H9 (cell line): ENCODE measurements at regions not wholly inside any gene's neighbourhood (a gene's known extent, or its start where the extent isn't known, plus 50 kb on each side); places are given as distances from the start of the nearest gene placed in this dataset.
A peak's percentile ranks its signal among the peaks of the same experiment; 100 is the strongest.

ENCODE experiments used
- DNase-seq: peaks from one replicate; pipeline ENCODE4 v3.0.0-alpha.2; 2017
- H2AFZ ChIP-seq: one replicate; pipeline ENCODE4 v1.6.1; 2013; ENCODE audit warnings: mild to moderate bottlenecking, low read length, control low read depth, moderate library complexity
- H2AK5ac ChIP-seq: 2 replicates; pipeline ENCODE4 v1.6.1; 2013; ENCODE audit warnings: low read length, control low read depth, mixed read lengths; ENCODE audit not compliant: insufficient read length
- H2BK120ac ChIP-seq: one replicate; pipeline ENCODE4 v1.6.1; 2013; ENCODE audit warnings: low read depth, mild to moderate bottlenecking, low read length, control low read depth, inconsistent platforms; ENCODE audit not compliant: poor library complexity, severe bottlenecking
- H2BK12ac ChIP-seq: 2 replicates; pipeline ENCODE4 v1.6.1; 2013; ENCODE audit warnings: low read length, control low read depth, mixed read lengths, low read depth; ENCODE audit not compliant: insufficient read length
- H2BK15ac ChIP-seq: 2 replicates; pipeline ENCODE4 v1.6.1; 2013; ENCODE audit warnings: low read depth, low read length, control low read depth
- H2BK20ac ChIP-seq: one replicate; pipeline ENCODE4 v1.6.1; 2013; ENCODE audit warnings: low read depth, mild to moderate bottlenecking, low read length, control low read depth, inconsistent platforms; ENCODE audit not compliant: poor library complexity, severe bottlenecking
- H2BK5ac ChIP-seq: 2 replicates; pipeline ENCODE4 v1.6.1; 2013; ENCODE audit warnings: low read length, control low read depth, mixed read lengths; ENCODE audit not compliant: insufficient read length
- H3K14ac ChIP-seq: 2 replicates; pipeline ENCODE4 v1.6.1; 2013; ENCODE audit warnings: low read length, control low read depth; ENCODE audit not compliant: insufficient read depth
- H3K18ac ChIP-seq: 2 replicates; pipeline ENCODE4 v1.6.1; 2013; ENCODE audit warnings: low read depth, mild to moderate bottlenecking, mixed read lengths, low read length, control low read depth; ENCODE audit not compliant: insufficient read length
- H3K23ac ChIP-seq: 2 replicates; pipeline ENCODE4 v1.6.1; 2013; ENCODE audit warnings: low read length, control low read depth, mixed read lengths, low read depth; ENCODE audit not compliant: insufficient read length
- H3K23me2 ChIP-seq: 2 replicates; pipeline ENCODE4 v1.6.1; 2013; ENCODE audit warnings: low read depth, mild to moderate bottlenecking, mixed read lengths, low read length, control low read depth; ENCODE audit not compliant: insufficient read length, poor library complexity, severe bottlenecking
- H3K27ac ChIP-seq: 2 replicates; pipeline ENCODE4 v1.5.1; 2013; ENCODE audit warnings: low read length, control low read depth, mixed read lengths, low read depth; ENCODE audit not compliant: insufficient read length
- H3K27me3 ChIP-seq: 2 replicates; pipeline ENCODE4 v1.6.1; 2013; ENCODE audit warnings: low read length, control low read depth, inconsistent platforms; ENCODE audit not compliant: insufficient read depth
- H3K4ac ChIP-seq: 2 replicates; pipeline ENCODE4 v1.6.1; 2013; ENCODE audit warnings: low read depth, mild to moderate bottlenecking, control low read depth, inconsistent platforms, low read length, moderate library complexity
- H3K4me1 ChIP-seq: 2 replicates; pipeline ENCODE4 v1.6.1; 2013; ENCODE audit warnings: low read length, control low read depth, inconsistent platforms; ENCODE audit not compliant: insufficient read depth
- H3K4me2 ChIP-seq: 2 replicates; pipeline ENCODE4 v1.6.1; 2013; ENCODE audit warnings: low read length, control low read depth, mixed read lengths; ENCODE audit not compliant: insufficient read length, insufficient read depth
- H3K56ac ChIP-seq: 2 replicates; pipeline ENCODE4 v1.6.1; 2013; ENCODE audit warnings: low read depth, mild to moderate bottlenecking, mixed read lengths, low read length, control low read depth; ENCODE audit not compliant: insufficient read length
- H3K79me1 ChIP-seq: 2 replicates; pipeline ENCODE4 v1.6.1; 2013; ENCODE audit warnings: low read depth, mild to moderate bottlenecking, moderate library complexity, low read length, control low read depth, inconsistent platforms; ENCODE audit not compliant: insufficient read depth, poor library complexity, severe bottlenecking
- H3K79me2 ChIP-seq: 2 replicates; pipeline ENCODE4 v1.6.1; 2013; ENCODE audit warnings: low read length, control low read depth, inconsistent platforms; ENCODE audit not compliant: insufficient read depth
- H3K9ac ChIP-seq: 2 replicates; pipeline ENCODE4 v1.6.1; 2013; ENCODE audit warnings: low read length, control low read depth, mixed read lengths; ENCODE audit not compliant: insufficient read length; ENCODE audit errors: extremely low read depth
- H3K9me3 ChIP-seq: one replicate; pipeline ENCODE4 v1.6.1; 2013; ENCODE audit warnings: low read depth, low read length, inconsistent platforms; ENCODE audit not compliant: control insufficient read depth
- H3T11ph ChIP-seq: one replicate; pipeline ENCODE4 v1.6.1; 2013; ENCODE audit warnings: mild to moderate bottlenecking, low read length, control low read depth, inconsistent platforms
- H4K20me1 ChIP-seq: one replicate; pipeline ENCODE4 v1.6.1; 2013; ENCODE audit not compliant: control insufficient read depth, insufficient read length, insufficient read depth
- H4K5ac ChIP-seq: 2 replicates; pipeline ENCODE4 v1.6.1; 2013; ENCODE audit warnings: low read depth, mild to moderate bottlenecking, mixed read lengths, low read length, control low read depth; ENCODE audit not compliant: insufficient read length
- H4K8ac ChIP-seq: replicated peaks from 2 replicates; pipeline ENCODE4 v1.6.1; 2013; ENCODE audit warnings: low read length, control low read depth, mixed read lengths, low read depth; ENCODE audit not compliant: insufficient read length
- H4K91ac ChIP-seq: 2 replicates; pipeline ENCODE4 v1.6.1; 2013; ENCODE audit warnings: low read depth, mild to moderate bottlenecking, moderate library complexity, mixed read lengths, low read length, control low read depth; ENCODE audit not compliant: insufficient read length
- H3K27ac Mint-ChIP-seq, 3 experiments: 2 replicates in 2 of 3; 3 replicates in 1 of 3; pipeline ENCODE4 v1.8.0; 2020 to 2021; ENCODE audit warnings: mixed read lengths in 3 of 3, mild to moderate bottlenecking in 1 of 3, moderate library complexity in 1 of 3
- H3K27me3 Mint-ChIP-seq: 2 replicates; pipeline ENCODE4 v1.8.0; 2021; ENCODE audit warnings: low read depth, mild to moderate bottlenecking, moderate library complexity, mixed read lengths
- H3K36me3 Mint-ChIP-seq, 3 experiments: 2 replicates in 2 of 3; 3 replicates in 1 of 3; pipeline ENCODE4 v1.8.0; 2020 to 2021; ENCODE audit warnings: low read depth in 3 of 3, mixed read lengths in 3 of 3; ENCODE audit not compliant: insufficient read depth in 1 of 3
- H3K4me1 Mint-ChIP-seq, 2 experiments: 2 replicates each; pipeline ENCODE4 v1.8.0; 2020; ENCODE audit warnings: mixed read lengths in 2 of 2
- H3K4me3 Mint-ChIP-seq, 2 experiments: 2 replicates in 1 of 2; 3 replicates in 1 of 2; pipeline ENCODE4 v1.8.0; 2020 to 2021; ENCODE audit warnings: mild to moderate bottlenecking in 2 of 2, mixed read lengths in 2 of 2, moderate library complexity in 1 of 2
- H3K9me3 Mint-ChIP-seq, 2 experiments: 2 replicates in 1 of 2; 3 replicates in 1 of 2; pipeline ENCODE4 v1.8.0; 2020; ENCODE audit warnings: mild to moderate bottlenecking in 2 of 2, mixed read lengths in 2 of 2, moderate library complexity in 1 of 2
- WGBS: extraction: QIAGEN DNeasy Blood & Tissue Kit; methylation state at CpG from one replicate; pipeline ENCODE4 v1.1.7; 2013; ENCODE audit warnings: missing lambda C conversion rate, low lambda C conversion rate, mixed read lengths; ENCODE audit not compliant: insufficient read length; ENCODE audit errors: extremely low coverage; 5-methylcytosine and 5-hydroxymethylcytosine counted together
- TF ChIP-seq, protein P1 (sequence below): fragments of 200-600 bp; sonication (generic); conservative IDR thresholded peaks from 3 replicates; pipeline ENCODE4 v1.8.0; 2021; ENCODE audit warnings: antibody characterized with exemption, mild to moderate bottlenecking

DNA sequence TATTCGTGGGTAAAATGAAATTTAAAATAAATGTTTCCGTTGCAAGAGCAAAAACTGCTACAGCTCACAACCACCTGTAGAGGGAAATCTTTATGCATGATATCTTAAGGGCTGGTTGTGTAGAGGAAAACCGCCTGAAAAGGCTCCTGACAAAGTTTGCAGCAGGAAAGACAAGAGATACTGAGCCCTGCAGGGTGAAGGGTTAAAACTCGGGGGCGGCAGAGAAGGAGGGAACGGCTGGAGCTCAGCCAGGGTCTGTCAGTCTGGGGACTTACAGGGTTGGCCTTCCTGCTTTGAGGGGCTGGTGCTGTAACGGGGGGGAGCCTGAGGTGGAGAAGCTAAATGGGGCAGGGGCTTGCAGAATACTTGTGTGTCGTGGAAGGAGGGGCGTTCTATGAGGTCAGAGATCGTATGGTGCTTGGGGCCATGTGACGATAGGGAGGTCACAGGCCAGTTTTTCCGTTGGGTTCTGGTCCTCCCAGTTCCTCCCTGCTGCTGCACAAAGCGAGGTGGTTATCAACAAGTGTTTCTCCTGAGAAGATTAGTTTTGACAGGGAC, 122.9 kb upstream of the HSD17B12 start:
- Mint-ChIP-seq H3K4me3 (peak overlapping the region; percentile 63 to 76), H3K9me3 (no peaks in the 10 kb centered on the region; a peak in 1 of 5 replicates), H3K36me3 (no peaks in the 10 kb centered on the region; a peak in 1 of 7 replicates), H3K4me1 (peaks cover 55 to 65% of the 10 kb centered on the region in 2 experiments), H3K27me3 (peaks cover 39% of the 10 kb centered on the region), H3K27ac (peak overlapping the region; percentile 14 to 81 (median 35); a peak in 4 of 7 replicates)
- H3K9me3 ChIP-seq: no peaks in the 10 kb centered on the region
- no peak overlapping the region for H2BK12ac ChIP-seq
- no peak overlapping the region for H4K91ac ChIP-seq
- H3K18ac ChIP-seq: no peak overlapping the region
- peak; percentile 53 for DNase-seq
- H3K23ac ChIP-seq: no peak overlapping the region
- H3K27ac ChIP-seq: no peak overlapping the region
- no peak overlapping the region for H2AK5ac ChIP-seq
- peak overlapping the region; percentile 43 for H3K4me2 ChIP-seq
- H2BK15ac ChIP-seq: no peak overlapping the region
- no peak overlapping the region for H3K56ac ChIP-seq
- H2AFZ ChIP-seq: no peak overlapping the region
- no CpG with 5 or more reads among the region's 13 CpGs for WGBS
- H4K20me1 ChIP-seq: no peaks in the 10 kb centered on the region
- peaks cover 18% of the 10 kb centered on the region for H3K23me2 ChIP-seq
- no peak overlapping the region for H2BK120ac ChIP-seq
- TF ChIP-seq, protein P1, sequence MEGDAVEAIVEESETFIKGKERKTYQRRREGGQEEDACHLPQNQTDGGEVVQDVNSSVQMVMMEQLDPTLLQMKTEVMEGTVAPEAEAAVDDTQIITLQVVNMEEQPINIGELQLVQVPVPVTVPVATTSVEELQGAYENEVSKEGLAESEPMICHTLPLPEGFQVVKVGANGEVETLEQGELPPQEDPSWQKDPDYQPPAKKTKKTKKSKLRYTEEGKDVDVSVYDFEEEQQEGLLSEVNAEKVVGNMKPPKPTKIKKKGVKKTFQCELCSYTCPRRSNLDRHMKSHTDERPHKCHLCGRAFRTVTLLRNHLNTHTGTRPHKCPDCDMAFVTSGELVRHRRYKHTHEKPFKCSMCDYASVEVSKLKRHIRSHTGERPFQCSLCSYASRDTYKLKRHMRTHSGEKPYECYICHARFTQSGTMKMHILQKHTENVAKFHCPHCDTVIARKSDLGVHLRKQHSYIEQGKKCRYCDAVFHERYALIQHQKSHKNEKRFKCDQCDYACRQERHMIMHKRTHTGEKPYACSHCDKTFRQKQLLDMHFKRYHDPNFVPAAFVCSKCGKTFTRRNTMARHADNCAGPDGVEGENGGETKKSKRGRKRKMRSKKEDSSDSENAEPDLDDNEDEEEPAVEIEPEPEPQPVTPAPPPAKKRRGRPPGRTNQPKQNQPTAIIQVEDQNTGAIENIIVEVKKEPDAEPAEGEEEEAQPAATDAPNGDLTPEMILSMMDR: peak; percentile 39; the same call in 1 of the 3 replicates
- no peak overlapping the region for H3T11ph ChIP-seq
- no peaks in the 10 kb centered on the region for H3K27me3 ChIP-seq
- no peak overlapping the region for H3K14ac ChIP-seq
- no peak overlapping the region for H4K8ac ChIP-seq
- no peak overlapping the region for H3K9ac ChIP-seq
- H3K4ac ChIP-seq: no peak overlapping the region
- no peak overlapping the region for H2BK5ac ChIP-seq
- no peaks in the 10 kb centered on the region for H3K79me2 ChIP-seq
- H2BK20ac ChIP-seq: no peak overlapping the region
- H3K4me1 ChIP-seq: peaks cover 14% of the 10 kb centered on the region
- H4K5ac ChIP-seq: no peak overlapping the region
- H3K79me1 ChIP-seq: no peaks in the 10 kb centered on the region
